Memory B cell (primary cell): ENCODE measurements at regions not wholly inside any gene's neighbourhood (a gene's known extent, or its start where the extent isn't known, plus 50 kb on each side); places are given as distances from the start of the nearest gene placed in this dataset.
A peak's percentile ranks its signal among the peaks of the same experiment; 100 is the strongest.

Source experiments
- ATAC-seq: fragments of 150-1000 bp; cut with Tn5 transposase; 2 replicates; pipeline ENCODE4 v1.10.0; 2021; ENCODE audit warnings: low read depth, mild to moderate bottlenecking, moderate library complexity
- DNase-seq, 2 donors: peaks; one replicate each; pipeline ENCODE4 v3.0.0; 2022; ENCODE audit warnings: low spot score in 2 of 2
- H3K27ac Mint-ChIP-seq: one replicate; pipeline ENCODE4 v1.8.0; 2022; ENCODE audit warnings: mild to moderate bottlenecking, moderate library complexity, mixed read lengths
- H3K27me3 Mint-ChIP-seq: one replicate; pipeline ENCODE4 v1.8.0; 2022; ENCODE audit warnings: mixed read lengths
- H3K36me3 Mint-ChIP-seq: one replicate; pipeline ENCODE4 v1.8.0; 2022; ENCODE audit warnings: mild to moderate bottlenecking, mixed read lengths
- H3K4me1 Mint-ChIP-seq: one replicate; pipeline ENCODE4 v1.8.0; 2022; ENCODE audit warnings: mixed read lengths
- H3K4me3 Mint-ChIP-seq: one replicate; pipeline ENCODE4 v1.8.0; 2022; ENCODE audit warnings: mild to moderate bottlenecking, moderate library complexity, mixed read lengths
- H3K9me3 Mint-ChIP-seq: one replicate; pipeline ENCODE4 v1.8.0; 2022; ENCODE audit warnings: mixed read lengths

GRCh38 chr14:65348137-65348536 is 64.4 kb upstream of the FUT8 start:
- DNase-seq (no peak), ATAC-seq (no peak)
- no peaks in the 10 kb centered on the region for H3K9me3 Mint-ChIP-seq
- H3K4me3 Mint-ChIP-seq = no peak overlapping the region
- H3K36me3 Mint-ChIP-seq = no peaks in the 10 kb centered on the region
- no peaks in the 10 kb centered on the region for H3K27me3 Mint-ChIP-seq
- H3K27ac Mint-ChIP-seq = peak overlapping the region; percentile 2
- H3K4me1 Mint-ChIP-seq = peaks cover 45% of the 10 kb centered on the region

GRCh38 chr14:65349100-65349499 is 63.4 kb upstream of the FUT8 start:
- Mint-ChIP-seq H3K36me3 (no peaks in the 10 kb centered on the region), H3K27ac (no peak overlapping the region), H3K27me3 (no peaks in the 10 kb centered on the region), H3K4me3 (no peak overlapping the region), H3K4me1 (peaks cover 51% of the 10 kb centered on the region), H3K9me3 (no peaks in the 10 kb centered on the region)
- ATAC-seq = no peak
- no peak for DNase-seq

GRCh38 chr14:65351493-65352194 is 60.9 kb upstream of the FUT8 start:
- ATAC-seq (peak; percentile 81), DNase-seq (peak in 1 of 2 donors; percentile 43)
- Mint-ChIP-seq H3K27me3 (no peaks in the 10 kb centered on the region), H3K9me3 (no peaks in the 10 kb centered on the region), H3K36me3 (no peaks in the 10 kb centered on the region), H3K4me1 (peaks cover 65% of the 10 kb centered on the region), H3K27ac (peak overlapping the region; percentile 83), H3K4me3 (peak overlapping the region; percentile 65)

- DNase-seq = peak in 1 of 2 donors; percentile 38
- no peaks in the 10 kb centered on the region for H3K9me3 Mint-ChIP-seq
- H3K27me3 Mint-ChIP-seq = no peaks in the 10 kb centered on the region
- no peak overlapping the region for H3K4me3 Mint-ChIP-seq
- peak overlapping the region; percentile 83 for H3K27ac Mint-ChIP-seq
- peaks cover 65% of the 10 kb centered on the region for H3K4me1 Mint-ChIP-seq
- no peaks in the 10 kb centered on the region for H3K36me3 Mint-ChIP-seq
- ATAC-seq = peak; percentile 60
These were observed 59.5 kb upstream of the FUT8 start for GRCh38 chr14:65352964-65353530.

GRCh38 chr14:65354131-65354530 is 58.4 kb upstream of the FUT8 start:
- no peaks in the 10 kb centered on the region for H3K27me3 Mint-ChIP-seq
- H3K27ac Mint-ChIP-seq = peak overlapping the region; percentile 83
- no peaks in the 10 kb centered on the region for H3K9me3 Mint-ChIP-seq
- peaks cover 55% of the 10 kb centered on the region for H3K4me1 Mint-ChIP-seq
- no peak for DNase-seq
- H3K36me3 Mint-ChIP-seq = no peaks in the 10 kb centered on the region
- H3K4me3 Mint-ChIP-seq = no peak overlapping the region
- ATAC-seq = no peak

- H3K36me3 Mint-ChIP-seq = no peaks in the 10 kb centered on the region
- no peak for ATAC-seq
- H3K4me3 Mint-ChIP-seq = no peak overlapping the region
- DNase-seq = no peak
- H3K4me1 Mint-ChIP-seq = peaks cover 57% of the 10 kb centered on the region
- H3K9me3 Mint-ChIP-seq = no peaks in the 10 kb centered on the region
- H3K27ac Mint-ChIP-seq = peak overlapping the region; percentile 83
- no peaks in the 10 kb centered on the region for H3K27me3 Mint-ChIP-seq
These were observed 57.8 kb upstream of the FUT8 start for GRCh38 chr14:65354715-65355114.

GRCh38 chr14:65356327-65356836 is 56.1 kb upstream of the FUT8 start:
- ATAC-seq = no peak
- peak overlapping the region; percentile 83 for H3K27ac Mint-ChIP-seq
- H3K27me3 Mint-ChIP-seq = no peaks in the 10 kb centered on the region
- H3K36me3 Mint-ChIP-seq = no peaks in the 10 kb centered on the region
- H3K4me3 Mint-ChIP-seq = no peak overlapping the region
- no peaks in the 10 kb centered on the region for H3K9me3 Mint-ChIP-seq
- no peak for DNase-seq
- peaks cover 58% of the 10 kb centered on the region for H3K4me1 Mint-ChIP-seq

- peak overlapping the region; percentile 83 for H3K27ac Mint-ChIP-seq
These were observed 55.4 kb upstream of the FUT8 start for GRCh38 chr14:65357113-65357512.

GRCh38 chr14:65357689-65358088 is 54.8 kb upstream of the FUT8 start:
- Mint-ChIP-seq H3K27ac (peak overlapping the region; percentile 83), H3K36me3 (no peaks in the 10 kb centered on the region), H3K27me3 (no peaks in the 10 kb centered on the region), H3K9me3 (no peaks in the 10 kb centered on the region), H3K4me1 (peaks cover 51% of the 10 kb centered on the region), H3K4me3 (no peak overlapping the region)
- ATAC-seq = no peak
- no peak for DNase-seq

More at GRCh38 chr14:65357113-65357512, 55.4 kb upstream of the FUT8 start:
- peaks cover 52% of the 10 kb centered on the region for H3K4me1 Mint-ChIP-seq
- H3K36me3 Mint-ChIP-seq = no peaks in the 10 kb centered on the region
- no peaks in the 10 kb centered on the region for H3K27me3 Mint-ChIP-seq
- ATAC-seq = no peak
- no peak overlapping the region for H3K4me3 Mint-ChIP-seq
- no peaks in the 10 kb centered on the region for H3K9me3 Mint-ChIP-seq
- DNase-seq = no peak

- peaks cover 37% of the 10 kb centered on the region for H3K4me1 Mint-ChIP-seq
- ATAC-seq = peak; percentile 29
- no peak for DNase-seq
- H3K4me3 Mint-ChIP-seq = no peak overlapping the region
- no peaks in the 10 kb centered on the region for H3K27me3 Mint-ChIP-seq
- no peaks in the 10 kb centered on the region for H3K36me3 Mint-ChIP-seq
- H3K9me3 Mint-ChIP-seq = no peaks in the 10 kb centered on the region
- peak overlapping the region; percentile 64 for H3K27ac Mint-ChIP-seq
These were observed 53.0 kb upstream of the FUT8 start for GRCh38 chr14:65359503-65359902.

- peaks cover 32% of the 10 kb centered on the region for H3K4me1 Mint-ChIP-seq
- peak overlapping the region; percentile 67 for H3K27ac Mint-ChIP-seq
- H3K9me3 Mint-ChIP-seq = no peaks in the 10 kb centered on the region
- no peaks in the 10 kb centered on the region for H3K27me3 Mint-ChIP-seq
- DNase-seq (no peak), ATAC-seq (no peak)
- H3K36me3 Mint-ChIP-seq = no peaks in the 10 kb centered on the region
- no peak overlapping the region for H3K4me3 Mint-ChIP-seq
These were observed 52.3 kb upstream of the FUT8 start for GRCh38 chr14:65360144-65360784.

GRCh38 chr14:65361920-65362319 is 50.6 kb upstream of the FUT8 start:
- ATAC-seq (no peak), DNase-seq (no peak)
- no peaks in the 10 kb centered on the region for H3K27me3 Mint-ChIP-seq
- H3K9me3 Mint-ChIP-seq = no peaks in the 10 kb centered on the region
- no peak overlapping the region for H3K27ac Mint-ChIP-seq
- H3K4me1 Mint-ChIP-seq = peaks cover 26% of the 10 kb centered on the region
- H3K4me3 Mint-ChIP-seq = no peak overlapping the region
- H3K36me3 Mint-ChIP-seq = no peaks in the 10 kb centered on the region
